Activated T-helper 1 cell treated with anti-CD3 and anti-CD28 coated beads, Interleukin-12 subunit alpha, Interleukin-12 subunit beta, Interleukin-2, Interleukin-4 antibody, amounts not matched to agents 30 ng/mL and 10 ng/mL and 1 ng/mL, durations not matched to agents 14 hours and 24 hours and 36 hours (primary cell): ENCODE measurements at regions not wholly inside any gene's neighbourhood (a gene's known extent, or its start where the extent isn't known, plus 50 kb on each side); places are given as distances from the start of the nearest gene placed in this dataset.
"Not testable (repeated sequence)": the region's sequence is repeated elsewhere in the genome, so short reads cannot be mapped to it uniquely, and the experiment has no call there.

ENCODE experiments used
- DNase-seq: peaks from one replicate; pipeline ENCODE4 v3.0.0; 2021; ENCODE audit warnings: low spot score
- H3K27ac Mint-ChIP-seq: one replicate; pipeline ENCODE4 v1.8.0; 2021; ENCODE audit warnings: mild to moderate bottlenecking, mixed read lengths
- H3K27me3 Mint-ChIP-seq: one replicate; pipeline ENCODE4 v1.8.0; 2022; ENCODE audit warnings: mild to moderate bottlenecking, moderate library complexity, mixed read lengths; ENCODE audit not compliant: insufficient read depth
- H3K36me3 Mint-ChIP-seq: one replicate; pipeline ENCODE4 v1.8.0; 2021; ENCODE audit warnings: low read depth, mixed read lengths
- H3K4me1 Mint-ChIP-seq: one replicate; pipeline ENCODE4 v1.8.0; 2021; ENCODE audit warnings: low read depth, mixed read lengths
- H3K4me3 Mint-ChIP-seq: one replicate; pipeline ENCODE4 v1.8.0; 2021; ENCODE audit warnings: mild to moderate bottlenecking, moderate library complexity, mixed read lengths
- H3K9me3 Mint-ChIP-seq: one replicate; pipeline ENCODE4 v1.8.0; 2021; ENCODE audit warnings: mixed read lengths
- intact Hi-C: fragments of 100-400 bp; cut with micrococcal nuclease; formaldehyde crosslinking; loops from one replicate; pipeline ENCODE4 v1.15.1; 2024

GRCh38 chr5:27208051-27208450 lies 169.7 kb upstream of the CDH9 start:
- Mint-ChIP-seq H3K27me3 (no peaks in the 10 kb centered on the region), H3K4me1 (no peaks in the 10 kb centered on the region), H3K4me3 (no peak overlapping the region), H3K36me3 (no peaks in the 10 kb centered on the region), H3K9me3 (peaks cover 22% of the 10 kb centered on the region), H3K27ac (no peak overlapping the region)
- no peak for DNase-seq
- intact Hi-C loops = no loop called here

GRCh38 chr5:27191786-27192510 lies 153.6 kb upstream of the CDH9 start:
- Mint-ChIP-seq H3K27me3 (no peaks in the 10 kb centered on the region), H3K4me1 (no peaks in the 10 kb centered on the region), H3K4me3 (no peak overlapping the region), H3K27ac (no peak overlapping the region), H3K9me3 (peaks cover 11% of the 10 kb centered on the region), H3K36me3 (no peaks in the 10 kb centered on the region)
- intact Hi-C loops = no loop called here
- DNase-seq = no peak

DNA sequence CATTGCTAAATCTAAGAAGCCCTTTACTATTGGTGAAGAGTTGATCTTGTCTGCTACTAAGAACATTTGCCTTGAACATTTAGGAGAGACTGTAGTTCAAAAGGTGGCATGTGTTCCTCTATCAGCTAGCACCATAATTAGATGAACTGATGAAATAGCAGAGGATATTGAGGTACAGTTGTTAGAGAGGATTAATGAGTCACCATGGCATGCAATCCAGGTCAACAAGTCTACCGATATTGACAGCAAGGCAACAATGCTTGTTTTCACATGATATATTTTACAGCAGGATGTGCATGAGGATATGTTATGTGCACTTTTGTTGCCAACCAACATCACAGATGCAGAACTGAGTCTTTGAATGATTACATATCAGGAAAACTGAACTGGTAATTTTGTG lies 134.3 kb upstream of the CDH9 start:
- Mint-ChIP-seq H3K36me3 (no peaks in the 10 kb centered on the region), H3K27ac (no peak overlapping the region), H3K9me3 (peaks cover 4% of the 10 kb centered on the region), H3K27me3 (no peaks in the 10 kb centered on the region), H3K4me3 (no peak overlapping the region), H3K4me1 (no peaks in the 10 kb centered on the region)
- no peak for DNase-seq
- intact Hi-C loops = no loop called here

GRCh38 chr5:27171761-27172261 lies 133.4 kb upstream of the CDH9 start:
- Mint-ChIP-seq H3K27me3 (no peaks in the 10 kb centered on the region), H3K4me1 (no peaks in the 10 kb centered on the region), H3K4me3 (no peak overlapping the region), H3K36me3 (no peaks in the 10 kb centered on the region), H3K9me3 (peaks cover 5% of the 10 kb centered on the region), H3K27ac (no peak overlapping the region)
- intact Hi-C loops = no loop called here
- DNase-seq = no peak

DNA sequence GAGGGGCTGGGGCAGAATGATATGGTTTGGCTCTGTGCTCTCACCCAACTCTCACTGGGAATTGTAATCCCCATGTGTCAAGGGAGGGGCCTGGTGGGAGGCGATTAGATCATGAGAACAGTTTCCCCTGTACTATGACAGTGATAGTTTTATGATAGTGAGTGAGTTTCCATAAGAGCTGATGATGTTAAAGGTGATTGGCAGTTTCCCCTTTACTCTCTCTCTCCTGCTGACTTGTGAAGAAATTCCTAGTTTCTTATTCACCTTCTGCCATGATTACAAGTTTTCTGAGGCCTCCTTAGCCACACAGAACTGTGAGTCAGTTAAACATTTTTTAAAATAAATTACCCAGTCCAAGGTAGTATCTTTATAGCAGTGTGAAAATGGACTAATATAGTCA lies 120.4 kb upstream of the CDH9 start:
- DNase-seq = no peak
- Mint-ChIP-seq H3K27ac (no peak overlapping the region), H3K4me3 (no peak overlapping the region), H3K4me1 (no peaks in the 10 kb centered on the region), H3K9me3 (peaks cover 38% of the 10 kb centered on the region), H3K36me3 (no peaks in the 10 kb centered on the region), H3K27me3 (no peaks in the 10 kb centered on the region)
- intact Hi-C loops = no loop called here

DNA sequence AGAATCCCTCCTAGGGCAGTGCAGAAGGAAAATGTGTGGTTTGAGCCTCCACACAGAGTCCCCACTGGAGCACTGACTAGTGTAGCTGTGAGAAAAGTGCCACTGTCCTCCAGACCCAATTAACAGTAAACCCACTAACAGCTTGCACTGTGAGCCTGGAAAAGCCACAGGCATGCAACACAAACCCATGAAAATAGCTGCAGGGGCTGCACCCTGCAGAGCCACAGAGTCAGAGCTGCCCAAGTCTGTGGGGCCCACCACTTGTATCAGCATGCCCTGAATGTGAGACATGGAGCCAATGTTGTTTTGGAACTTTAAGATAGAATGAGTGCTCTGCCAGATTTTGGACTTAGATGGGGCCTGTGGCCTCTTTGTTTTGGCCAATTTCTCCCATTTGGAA lies 119.8 kb upstream of the CDH9 start:
- Mint-ChIP-seq H3K36me3 (no peaks in the 10 kb centered on the region), H3K27ac (no peak overlapping the region), H3K4me3 (no peak overlapping the region), H3K4me1 (no peaks in the 10 kb centered on the region), H3K9me3 (peaks cover 38% of the 10 kb centered on the region), H3K27me3 (no peaks in the 10 kb centered on the region)
- intact Hi-C loops = no loop called here
- no peak for DNase-seq

DNA sequence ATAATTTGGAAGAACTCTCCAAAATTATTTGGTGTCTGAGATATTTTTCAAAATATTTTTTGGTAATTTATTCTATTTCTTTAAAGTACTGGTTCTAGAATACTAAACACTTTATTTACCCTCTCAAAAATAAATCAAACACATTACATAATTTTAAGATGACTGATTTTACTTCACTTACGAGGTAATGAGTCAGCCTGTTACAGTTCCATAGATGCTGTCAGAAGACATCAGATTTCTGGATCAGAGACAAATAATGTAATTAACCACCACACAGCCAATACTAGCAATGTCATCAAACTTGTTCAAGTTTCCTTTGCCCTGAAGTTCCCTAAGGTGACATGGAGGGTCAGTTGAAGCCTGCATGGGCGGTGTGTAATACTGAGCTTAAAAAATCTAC lies 106.1 kb upstream of the CDH9 start:
- H3K9me3 Mint-ChIP-seq = peaks cover 7% of the 10 kb centered on the region
- no peaks in the 10 kb centered on the region for H3K27me3 Mint-ChIP-seq
- H3K4me3 Mint-ChIP-seq = no peak overlapping the region
- no peak for DNase-seq
- no peaks in the 10 kb centered on the region for H3K4me1 Mint-ChIP-seq
- H3K27ac Mint-ChIP-seq = no peak overlapping the region
- no peaks in the 10 kb centered on the region for H3K36me3 Mint-ChIP-seq
- intact Hi-C loops = no loop called here

DNA sequence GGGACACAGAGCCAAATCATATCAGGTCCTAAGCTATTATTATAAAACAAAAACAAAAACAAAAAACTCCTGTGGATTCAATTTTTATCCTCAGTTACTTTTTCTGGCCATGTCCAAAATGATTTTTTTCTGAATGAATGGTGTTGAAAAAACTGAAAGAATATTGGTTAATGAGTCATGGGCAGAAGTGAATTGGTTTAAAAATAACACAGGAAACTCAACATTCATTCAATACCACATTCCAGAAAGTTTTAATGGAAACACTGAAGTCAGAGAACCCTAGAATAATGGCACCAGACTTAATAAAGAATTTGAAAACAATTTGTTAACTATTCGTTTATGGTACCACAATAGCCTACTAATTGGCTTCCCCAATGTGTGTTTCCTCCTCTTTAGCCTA lies 102.4 kb upstream of the CDH9 start:
- Mint-ChIP-seq H3K36me3 (no peaks in the 10 kb centered on the region), H3K4me3 (no peak overlapping the region), H3K4me1 (no peaks in the 10 kb centered on the region), H3K27ac (no peak overlapping the region), H3K27me3 (no peaks in the 10 kb centered on the region), H3K9me3 (peaks cover 19% of the 10 kb centered on the region)
- intact Hi-C loops = no loop called here
- no peak for DNase-seq

GRCh38 chr5:27130587-27130986 lies 92.2 kb upstream of the CDH9 start:
- H3K36me3 Mint-ChIP-seq = no peaks in the 10 kb centered on the region
- DNase-seq = no peak
- intact Hi-C loops = no loop called here
- no peaks in the 10 kb centered on the region for H3K4me1 Mint-ChIP-seq
- H3K27me3 Mint-ChIP-seq = no peaks in the 10 kb centered on the region
- peaks cover 16% of the 10 kb centered on the region for H3K9me3 Mint-ChIP-seq
- H3K4me3 Mint-ChIP-seq = no peak overlapping the region
- no peak overlapping the region for H3K27ac Mint-ChIP-seq

GRCh38 chr5:27129926-27130325 lies 91.5 kb upstream of the CDH9 start:
- Mint-ChIP-seq H3K27me3 (no peaks in the 10 kb centered on the region), H3K36me3 (no peaks in the 10 kb centered on the region), H3K4me3 (no peak overlapping the region)

GRCh38 chr5:27125856-27126255 lies 87.5 kb upstream of the CDH9 start:
- no peak for DNase-seq
- Mint-ChIP-seq H3K4me3 (no peak overlapping the region), H3K36me3 (no peaks in the 10 kb centered on the region), H3K27me3 (no peaks in the 10 kb centered on the region), H3K27ac (no peak overlapping the region), H3K9me3 (peaks cover 1% of the 10 kb centered on the region), H3K4me1 (no peaks in the 10 kb centered on the region)
- intact Hi-C loops = no loop called here

More at GRCh38 chr5:27129926-27130325, 91.5 kb upstream of the CDH9 start:
- DNase-seq = no peak
- intact Hi-C loops = no loop called here
- Mint-ChIP-seq H3K27ac (no peak overlapping the region), H3K9me3 (peaks cover 11% of the 10 kb centered on the region), H3K4me1 (no peaks in the 10 kb centered on the region)

DNA sequence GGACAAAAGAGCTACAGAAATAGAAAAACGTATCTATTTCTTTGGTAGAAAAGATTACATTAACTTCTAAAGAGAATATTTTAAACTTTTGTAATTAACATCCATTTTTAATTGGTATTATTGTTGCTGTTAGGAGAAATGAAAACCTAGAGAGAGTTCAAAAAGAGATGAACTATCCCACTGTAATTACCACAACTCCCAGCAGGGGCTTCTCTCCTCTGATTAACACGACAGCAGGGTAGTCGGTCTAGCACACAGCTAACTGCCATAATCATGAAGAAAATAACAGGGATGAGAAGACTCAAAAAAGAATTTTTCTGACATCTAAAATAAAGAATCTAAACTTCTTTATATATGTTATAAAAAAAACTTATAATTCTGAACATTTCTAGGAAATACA lies 86.2 kb upstream of the CDH9 start:
- DNase-seq = no peak
- H3K36me3 Mint-ChIP-seq = no peaks in the 10 kb centered on the region
- H3K4me3 Mint-ChIP-seq = no peak overlapping the region
- H3K27me3 Mint-ChIP-seq = no peaks in the 10 kb centered on the region
- H3K9me3 Mint-ChIP-seq = peaks cover 7% of the 10 kb centered on the region
- no peak overlapping the region for H3K27ac Mint-ChIP-seq
- no peaks in the 10 kb centered on the region for H3K4me1 Mint-ChIP-seq
- intact Hi-C loops = no loop called here

DNA sequence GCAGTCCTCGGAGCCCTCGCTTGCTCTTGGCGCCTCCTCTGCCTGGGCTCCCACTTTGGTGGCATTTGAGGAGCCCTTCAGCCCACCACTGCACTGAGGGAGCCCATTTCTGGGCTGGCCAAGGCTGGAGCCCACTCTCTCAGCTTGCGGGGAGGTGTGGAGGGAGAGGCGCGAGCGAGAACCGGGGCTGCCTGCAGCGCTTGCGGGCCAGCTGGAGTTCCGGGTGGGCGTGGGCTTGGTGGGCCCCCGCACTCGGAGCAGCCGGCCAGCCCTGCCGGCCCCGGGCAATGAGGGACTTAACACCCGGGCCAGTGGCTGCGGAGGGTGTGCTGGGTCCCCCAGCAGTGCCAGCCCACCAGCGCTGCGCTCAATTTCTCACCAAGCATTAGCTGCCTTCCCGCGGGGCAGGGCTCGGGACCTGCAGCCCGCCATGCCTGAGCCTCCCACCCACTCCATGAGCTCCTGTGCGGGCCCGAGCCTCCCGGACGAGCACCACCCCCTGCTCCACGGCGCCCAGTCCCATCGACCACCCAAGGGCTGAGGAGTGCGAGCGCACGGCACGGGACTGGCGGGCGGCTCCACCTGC lies 81.4 kb upstream of the CDH9 start:
- not testable (repeated sequence) for H3K4me1 Mint-ChIP-seq, H3K36me3 Mint-ChIP-seq

More for the DNA sequence above, 81.4 kb upstream of the CDH9 start:
- H3K4me3 Mint-ChIP-seq, DNase-seq, H3K27me3 Mint-ChIP-seq, H3K27ac Mint-ChIP-seq, intact Hi-C loops: not testable (repeated sequence)
- H3K9me3 Mint-ChIP-seq = peaks cover 28% of the 10 kb centered on the region
